Astrocyte of the cerebellum (primary cell): ENCODE measurements at regions not wholly inside any gene's neighbourhood (a gene's known extent, or its start where the extent isn't known, plus 50 kb on each side); places are given as distances from the start of the nearest gene placed in this dataset.

Experiments used
- DNase-seq: peaks from one replicate; pipeline ENCODE4 v3.0.0-alpha.2; 2011; ENCODE audit warnings: low read depth
- H3K4me3 ChIP-seq: 2 replicates; pipeline ENCODE4 v1.5.1; 2011; ENCODE audit warnings: mild to moderate bottlenecking, low read depth, low read length, moderate library complexity
- CTCF ChIP-seq: IDR thresholded peaks from 2 replicates; pipeline ENCODE4 v1.5.1; 2012; ENCODE audit warnings: low read length, low read depth, moderate library complexity, mild to moderate bottlenecking; ENCODE audit errors: missing control alignments
- in situ Hi-C: cut with HindIII; loops from 2 replicates; pipeline ENCODE4 v1.10.0; 2017; ENCODE audit warnings: low sequenced_read_pairs

- DNase-seq = no peak
- TF ChIP-seq CTCF = no peak
- H3K4me3 ChIP-seq = no peak overlapping the region
- in situ Hi-C loops = no loop called here
Observed at GRCh38 chr10:105963334-105963884, 1201.1 kb downstream of the SORCS1 start.

GRCh38 chr10:105956550-105956949 lies 1208.0 kb downstream of the SORCS1 start:
- TF ChIP-seq CTCF = no peak
- DNase-seq = no peak
- in situ Hi-C loops = no loop called here
- H3K4me3 ChIP-seq = no peak overlapping the region

- DNase-seq = no peak
- no peak overlapping the region for H3K4me3 ChIP-seq
- no peak for TF ChIP-seq CTCF
- in situ Hi-C loops = no loop called here
Observed at GRCh38 chr10:105953861-105954260, 1210.6 kb downstream of the SORCS1 start.

- in situ Hi-C loops = no loop called here
- no peak for TF ChIP-seq CTCF
- no peak overlapping the region for H3K4me3 ChIP-seq
- DNase-seq = no peak
Observed at GRCh38 chr10:105953056-105953455, 1211.5 kb downstream of the SORCS1 start.

GRCh38 chr10:105952153-105952552 lies 1212.4 kb downstream of the SORCS1 start:
- in situ Hi-C loops = no loop called here
- DNase-seq = no peak
- H3K4me3 ChIP-seq = no peak overlapping the region
- no peak for TF ChIP-seq CTCF

- in situ Hi-C loops = no loop called here
- DNase-seq = peak; percentile 26
- no peak overlapping the region for H3K4me3 ChIP-seq
- TF ChIP-seq CTCF = peak; percentile 86
Observed at GRCh38 chr10:105950410-105950809, 1214.1 kb downstream of the SORCS1 start.

GRCh38 chr10:105949721-105950120 lies 1214.8 kb downstream of the SORCS1 start:
- no peak for TF ChIP-seq CTCF
- no peak overlapping the region for H3K4me3 ChIP-seq
- in situ Hi-C loops = no loop called here
- no peak for DNase-seq
